GM12864 (cell line): ENCODE measurements at regions not wholly inside any gene's neighbourhood (a gene's known extent, or its start where the extent isn't known, plus 50 kb on each side); places are given as distances from the start of the nearest gene placed in this dataset.

Source experiments
- DNase-seq: peaks from one replicate; pipeline ENCODE4 v3.0.0-alpha.2; 2011; ENCODE audit warnings: low read depth
- H3K4me3 ChIP-seq: 2 replicates; pipeline ENCODE4 v1.5.1; 2011; ENCODE audit warnings: mild to moderate bottlenecking, low read depth, low read length, control low read depth
- CTCF ChIP-seq: IDR thresholded peaks from 2 replicates; pipeline ENCODE4 v1.5.1; 2011; ENCODE audit warnings: low read depth, mild to moderate bottlenecking, moderate library complexity, low read length, control low read depth, inconsistent platforms; ENCODE audit errors: missing control alignments

- no peak for TF ChIP-seq CTCF
- no peak overlapping the region for H3K4me3 ChIP-seq
- no peak for DNase-seq
Measured at GRCh38 chr7:13563680-13564079, 425.8 kb downstream of the ETV1 start.

GRCh38 chr7:13577566-13578145 lies 411.8 kb downstream of the ETV1 start:
- TF ChIP-seq CTCF = no peak
- no peak overlapping the region for H3K4me3 ChIP-seq
- no peak for DNase-seq

GRCh38 chr7:13578294-13578693 lies 411.2 kb downstream of the ETV1 start:
- no peak for DNase-seq
- no peak for TF ChIP-seq CTCF
- no peak overlapping the region for H3K4me3 ChIP-seq

- H3K4me3 ChIP-seq = no peak overlapping the region
- TF ChIP-seq CTCF = no peak
- no peak for DNase-seq
Measured at GRCh38 chr7:13581097-13581496, 408.4 kb downstream of the ETV1 start.

- TF ChIP-seq CTCF = no peak
- no peak overlapping the region for H3K4me3 ChIP-seq
- no peak for DNase-seq
Measured at GRCh38 chr7:13593854-13594253, 395.6 kb downstream of the ETV1 start.

- DNase-seq = no peak
- no peak overlapping the region for H3K4me3 ChIP-seq
- TF ChIP-seq CTCF = no peak
Measured at GRCh38 chr7:13602036-13602435, 387.4 kb downstream of the ETV1 start.

- H3K4me3 ChIP-seq = no peak overlapping the region
- DNase-seq = no peak
- no peak for TF ChIP-seq CTCF
Measured at GRCh38 chr7:13603016-13603415, 386.4 kb downstream of the ETV1 start.
